GM18858 (cell line): ENCODE measurements at regions not wholly inside any gene's neighbourhood (a gene's known extent, or its start where the extent isn't known, plus 50 kb on each side); places are given as distances from the start of the nearest gene placed in this dataset.
A peak's percentile ranks its signal among the peaks of the same experiment; 100 is the strongest.
"Not testable (repeated sequence)": the region's sequence is repeated elsewhere in the genome, so short reads cannot be mapped to it uniquely, and the experiment has no call there.

Source experiments
- ATAC-seq: cut with Tn5 transposase; IDR thresholded peaks from one replicate; pipeline ENCODE4 v1.9.1; 2021; ENCODE audit not compliant: unreplicated experiment

GRCh38 chr2:2779727-2780126 is 448.7 kb upstream of the MYT1L start:
- no peak for ATAC-seq

- no peak for ATAC-seq
Observed at GRCh38 chr2:2777876-2778275, 446.8 kb upstream of the MYT1L start.

GRCh38 chr2:2777213-2777612 is 446.1 kb upstream of the MYT1L start:
- ATAC-seq: no peak

- no peak for ATAC-seq
Observed at GRCh38 chr2:2775018-2775417, 443.9 kb upstream of the MYT1L start.

- no peak for ATAC-seq
Observed at GRCh38 chr2:2773692-2774091, 442.6 kb upstream of the MYT1L start.

GRCh38 chr2:2773080-2773479 is 442.0 kb upstream of the MYT1L start:
- ATAC-seq: not testable (repeated sequence)

- no peak for ATAC-seq
Observed at GRCh38 chr2:2771721-2772411, 440.8 kb upstream of the MYT1L start.

- no peak for ATAC-seq
Observed at GRCh38 chr2:2769481-2770431, 438.7 kb upstream of the MYT1L start.

GRCh38 chr2:2768476-2768875 is 437.4 kb upstream of the MYT1L start:
- no peak for ATAC-seq

- ATAC-seq: no peak
Observed at GRCh38 chr2:2767837-2768236, 436.8 kb upstream of the MYT1L start.

GRCh38 chr2:2765839-2766495 is 434.9 kb upstream of the MYT1L start:
- ATAC-seq: no peak

GRCh38 chr2:2765176-2765800 is 434.2 kb upstream of the MYT1L start:
- no peak for ATAC-seq

- no peak for ATAC-seq
Observed at GRCh38 chr2:2764739-2765138, 433.7 kb upstream of the MYT1L start.

GRCh38 chr2:2764001-2764355 is 432.9 kb upstream of the MYT1L start:
- ATAC-seq: no peak

- ATAC-seq: no peak
Observed at GRCh38 chr2:2763351-2764000, 432.4 kb upstream of the MYT1L start.

- no peak for ATAC-seq
Observed at GRCh38 chr2:2762913-2763312, 431.8 kb upstream of the MYT1L start.

- ATAC-seq: no peak
Observed at GRCh38 chr2:2762166-2762908, 431.3 kb upstream of the MYT1L start.

GRCh38 chr2:2758793-2759367 is 427.8 kb upstream of the MYT1L start:
- no peak for ATAC-seq

- ATAC-seq: peak; percentile 73
Observed at GRCh38 chr2:2757764-2758163, 426.7 kb upstream of the MYT1L start.

GRCh38 chr2:2756886-2757285 is 425.8 kb upstream of the MYT1L start:
- ATAC-seq: no peak
